ENCODE measurements at regions not wholly inside any gene's neighbourhood (a gene's known extent, or its start where the extent isn't known, plus 50 kb on each side); places are given as distances from the start of the nearest gene placed in this dataset.

GRCh38 chrX:45954026-45954425 lies 591.2 kb downstream of the ZNF674 start:
- Histone ChIP-seq H3K36me3 (no peaks in the 10 kb centered on the region), H3K27ac (no peak overlapping the region), H3K9me3 (no peaks in the 10 kb centered on the region), H3K4me3 (no peak overlapping the region), H3K27me3 (no peaks in the 10 kb centered on the region), H3K4me1 (no peaks in the 10 kb centered on the region)
- intact Hi-C loops (cut with DNase I), result no loop called here
- no peak for DNase-seq (ENCODE audit: extremely low spot score in 2 of 2)
- no peak for TF ChIP-seq POLR2AphosphoS5 (IDR thresholded peaks at IDR 0.05; ENCODE audit: insufficient read depth in 1 of 2, low read depth in 1 of 2)
- no peak for TF ChIP-seq CTCF (IDR thresholded peaks at IDR 0.05)
- TF ChIP-seq POLR2A (IDR thresholded peaks at IDR 0.05), result no peak

- Histone ChIP-seq H3K27me3 (no peaks in the 10 kb centered on the region), H3K27ac (no peak overlapping the region), H3K4me1 (no peaks in the 10 kb centered on the region), H3K36me3 (no peaks in the 10 kb centered on the region), H3K9me3 (no peaks in the 10 kb centered on the region), H3K4me3 (no peak overlapping the region)
- TF ChIP-seq POLR2A (IDR thresholded peaks at IDR 0.05) (no peak), CTCF (IDR thresholded peaks at IDR 0.05) (no peak), POLR2AphosphoS5 (IDR thresholded peaks at IDR 0.05; ENCODE audit: insufficient read depth in 1 of 2, low read depth in 1 of 2) (no peak)
- DNase-seq (ENCODE audit: extremely low spot score in 2 of 2), result no peak
- intact Hi-C loops (cut with DNase I), result no loop called here
Observed at GRCh38 chrX:45952030-45952429, 593.2 kb downstream of the ZNF674 start.

GRCh38 chrX:45935408-45935807 lies 609.8 kb downstream of the ZNF674 start:
- TF ChIP-seq POLR2A (IDR thresholded peaks at IDR 0.05), result no peak
- no peak for TF ChIP-seq POLR2AphosphoS5 (IDR thresholded peaks at IDR 0.05; ENCODE audit: insufficient read depth in 1 of 2, low read depth in 1 of 2)
- no peak for TF ChIP-seq CTCF (IDR thresholded peaks at IDR 0.05)
- Histone ChIP-seq H3K9me3 (no peaks in the 10 kb centered on the region), H3K36me3 (no peaks in the 10 kb centered on the region), H3K4me1 (no peaks in the 10 kb centered on the region), H3K27me3 (no peaks in the 10 kb centered on the region), H3K27ac (no peak overlapping the region), H3K4me3 (no peak overlapping the region)
- DNase-seq (ENCODE audit: extremely low spot score in 2 of 2), result no peak
- intact Hi-C loops (cut with DNase I), result no loop called here

GRCh38 chrX:45912316-45912715 lies 632.9 kb downstream of the ZNF674 start:
- no peaks in the 10 kb centered on the region for H3K36me3 ChIP-seq
- H3K27ac ChIP-seq, result no peak overlapping the region
- no peak for DNase-seq (ENCODE audit: extremely low spot score in 2 of 2)
- H3K4me3 ChIP-seq, result no peak overlapping the region
- H3K9me3 ChIP-seq, result no peaks in the 10 kb centered on the region
- no peaks in the 10 kb centered on the region for H3K4me1 ChIP-seq
- TF ChIP-seq POLR2AphosphoS5 (IDR thresholded peaks at IDR 0.05; ENCODE audit: insufficient read depth in 1 of 2, low read depth in 1 of 2) (no peak), CTCF (IDR thresholded peaks at IDR 0.05) (no peak), POLR2A (IDR thresholded peaks at IDR 0.05) (no peak)
- intact Hi-C loops (cut with DNase I), result no loop called here
- H3K27me3 ChIP-seq, result no peaks in the 10 kb centered on the region

GRCh38 chrX:45907786-45908185 lies 637.4 kb downstream of the ZNF674 start:
- no peaks in the 10 kb centered on the region for H3K36me3 ChIP-seq
- no peaks in the 10 kb centered on the region for H3K27me3 ChIP-seq
- no peak for DNase-seq (ENCODE audit: extremely low spot score in 2 of 2)
- no peak overlapping the region for H3K27ac ChIP-seq
- H3K4me1 ChIP-seq, result no peaks in the 10 kb centered on the region
- no peak overlapping the region for H3K4me3 ChIP-seq
- intact Hi-C loops (cut with DNase I), result no loop called here
- TF ChIP-seq POLR2AphosphoS5 (IDR thresholded peaks at IDR 0.05; ENCODE audit: insufficient read depth in 1 of 2, low read depth in 1 of 2), result no peak
- TF ChIP-seq CTCF (IDR thresholded peaks at IDR 0.05), result no peak
- no peak for TF ChIP-seq POLR2A (IDR thresholded peaks at IDR 0.05)
- H3K9me3 ChIP-seq, result no peaks in the 10 kb centered on the region
